ENCODE measurements at regions not wholly inside any gene's neighbourhood (a gene's known extent, or its start where the extent isn't known, plus 50 kb on each side); places are given as distances from the start of the nearest gene placed in this dataset.
"Not testable (repeated sequence)": the region's sequence is repeated elsewhere in the genome, so short reads cannot be mapped to it uniquely, and the experiment has no call there.

DNA sequence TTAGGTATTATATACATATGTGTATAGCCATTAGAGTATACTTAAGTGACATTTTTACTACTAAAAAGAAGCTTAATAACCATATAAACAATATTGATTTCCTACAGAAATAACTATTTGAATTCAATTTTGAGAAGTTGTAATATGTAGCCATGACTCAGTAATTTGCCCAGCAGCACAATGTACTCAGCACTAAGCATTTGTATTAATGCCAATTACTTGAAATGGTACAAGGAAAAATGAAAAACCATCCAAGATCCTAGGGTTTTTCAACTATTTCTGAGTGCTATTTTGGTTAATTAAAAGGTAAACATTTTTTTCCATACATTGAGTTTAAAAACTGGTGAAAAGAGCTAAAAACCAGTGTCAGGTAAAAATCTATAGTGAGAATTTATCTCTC is 324.0 kb downstream of the KCNJ3 start:
- no peak for DNase-seq (ENCODE audit: low read depth)

- DNase-seq (ENCODE audit: low read depth) = no peak
These were observed 323.1 kb downstream of the KCNJ3 start for GRCh38 chr2:155021618-155022017.

DNA sequence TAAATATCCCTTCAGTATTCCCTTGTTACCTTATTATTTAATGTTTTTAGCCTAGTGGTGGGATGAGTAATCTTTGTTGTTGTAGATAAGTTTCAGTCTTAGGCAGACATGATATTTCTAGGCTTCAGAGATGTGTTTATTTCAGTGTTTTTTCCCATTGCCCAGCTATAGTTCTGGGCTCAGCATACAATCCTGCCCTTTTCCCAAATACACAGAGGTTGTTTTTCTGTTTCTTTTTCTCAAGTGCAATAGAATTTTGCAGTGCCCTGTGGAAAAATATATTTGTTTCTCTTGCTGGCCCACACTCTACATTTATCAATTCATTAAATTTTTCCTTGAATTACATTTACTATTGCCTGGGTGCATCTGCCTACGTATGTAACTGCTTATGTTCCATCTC is 321.8 kb downstream of the KCNJ3 start:
- DNase-seq (ENCODE audit: low read depth) = no peak

- no peak for DNase-seq (ENCODE audit: low read depth)
These were observed 312.4 kb downstream of the KCNJ3 start for GRCh38 chr2:155010925-155011324.

DNA sequence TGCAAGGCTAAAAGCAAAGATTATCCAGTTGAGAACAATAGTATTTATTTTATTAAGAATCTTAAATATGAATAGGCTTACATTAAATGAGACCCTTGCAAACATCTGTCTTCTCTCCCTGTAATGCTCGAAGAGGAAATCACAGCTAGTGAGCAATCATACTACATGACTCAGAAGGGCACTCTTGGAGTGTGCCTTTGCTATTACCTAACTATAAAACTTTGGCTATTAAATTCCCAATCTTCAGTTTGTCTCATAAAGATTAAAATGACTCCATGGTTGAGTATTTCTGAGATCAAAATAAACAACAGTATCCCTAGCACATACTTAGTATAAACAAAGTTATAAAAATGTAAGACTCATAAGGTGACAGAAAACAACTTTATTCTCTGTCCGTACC is 296.9 kb downstream of the KCNJ3 start:
- DNase-seq (ENCODE audit: low read depth) = no peak

- no peak for DNase-seq (ENCODE audit: low read depth)
These were observed 294.3 kb downstream of the KCNJ3 start for GRCh38 chr2:154992826-154993225.

- no peak for DNase-seq (ENCODE audit: low read depth)
These were observed 280.2 kb downstream of the KCNJ3 start for GRCh38 chr2:154978710-154979109.

GRCh38 chr2:154978244-154978643 is 279.7 kb downstream of the KCNJ3 start:
- no peak for DNase-seq (ENCODE audit: low read depth)

GRCh38 chr2:154974041-154974440 is 275.5 kb downstream of the KCNJ3 start:
- DNase-seq (ENCODE audit: low read depth) = no peak

GRCh38 chr2:154963511-154963910 is 265.0 kb downstream of the KCNJ3 start:
- DNase-seq (ENCODE audit: low read depth) = no peak

- no peak for DNase-seq (ENCODE audit: low read depth)
These were observed 263.2 kb downstream of the KCNJ3 start for GRCh38 chr2:154961676-154962075.

GRCh38 chr2:154960802-154961583 is 262.5 kb downstream of the KCNJ3 start:
- no peak for DNase-seq (ENCODE audit: low read depth)

DNA sequence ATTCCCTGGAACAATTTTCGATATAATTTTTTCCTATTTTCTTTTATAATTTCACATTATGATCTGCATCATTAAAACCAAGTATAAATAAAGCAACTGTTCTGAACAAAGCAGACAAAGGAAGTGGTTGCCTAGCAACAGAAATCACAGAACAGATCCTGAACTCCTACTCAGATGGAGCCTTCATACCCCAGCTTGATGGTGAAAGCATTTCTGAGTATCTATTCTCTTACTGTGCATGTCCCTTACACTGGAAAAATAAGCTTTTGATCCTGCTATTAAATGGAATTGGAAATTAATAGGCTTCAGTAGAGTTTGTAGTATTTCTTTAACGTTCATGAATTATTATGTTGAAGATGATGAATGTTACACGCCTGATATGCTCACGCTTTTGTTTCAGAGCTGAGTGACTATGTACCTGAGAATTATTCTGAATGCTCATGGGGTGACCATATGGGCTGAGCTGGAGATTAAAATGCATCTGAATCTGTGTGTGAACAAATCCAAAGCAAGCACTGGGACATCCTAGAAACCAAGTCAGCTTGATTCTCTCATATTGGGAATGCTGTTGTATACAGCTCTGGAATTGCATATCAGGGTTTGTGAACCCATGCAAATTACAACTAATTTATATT is 254.0 kb downstream of the KCNJ3 start:
- DNase-seq (ENCODE audit: low read depth) = no peak

DNA sequence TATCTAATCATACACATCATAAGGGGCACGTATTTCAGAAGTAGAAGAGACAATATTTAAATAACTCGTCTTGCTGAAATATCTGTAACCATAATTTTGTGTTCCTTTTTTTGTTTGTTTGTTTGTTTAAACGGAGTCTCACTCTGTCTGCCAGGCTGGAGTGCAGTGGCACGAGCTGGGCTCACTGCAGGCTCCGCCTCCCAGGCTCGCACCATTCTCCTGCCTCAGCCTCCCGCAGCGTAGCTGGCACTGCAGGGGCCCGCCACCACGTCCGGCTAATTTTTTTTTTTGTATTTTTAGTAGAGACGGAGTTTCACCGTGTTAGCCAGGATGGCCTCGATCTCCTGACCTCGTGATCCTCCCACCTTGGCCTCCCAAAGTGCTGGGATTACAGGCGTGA is 248.9 kb downstream of the KCNJ3 start:
- not testable (repeated sequence) for DNase-seq (ENCODE audit: low read depth)

DNA sequence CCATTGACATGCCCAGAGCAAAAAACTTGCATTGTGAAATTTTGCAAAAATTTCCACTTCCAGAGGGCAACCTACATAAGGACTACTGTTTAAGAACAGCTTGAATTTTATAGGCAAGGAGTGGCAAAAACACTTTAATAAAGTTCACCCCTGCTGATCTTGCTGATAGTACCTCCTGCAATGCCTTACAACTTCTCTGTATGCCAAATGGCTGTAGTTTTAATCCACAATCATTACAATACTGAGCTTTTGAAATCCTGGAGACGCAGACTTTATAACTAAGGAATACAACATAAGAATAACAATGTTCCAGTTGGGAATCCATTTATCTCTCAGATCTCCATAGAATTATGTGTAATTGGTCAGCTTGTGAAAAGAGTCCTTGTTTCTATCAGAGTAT is 247.5 kb downstream of the KCNJ3 start:
- no peak for DNase-seq (ENCODE audit: low read depth)

GRCh38 chr2:154941379-154941778 is 242.9 kb downstream of the KCNJ3 start:
- no peak for DNase-seq (ENCODE audit: low read depth)

DNA sequence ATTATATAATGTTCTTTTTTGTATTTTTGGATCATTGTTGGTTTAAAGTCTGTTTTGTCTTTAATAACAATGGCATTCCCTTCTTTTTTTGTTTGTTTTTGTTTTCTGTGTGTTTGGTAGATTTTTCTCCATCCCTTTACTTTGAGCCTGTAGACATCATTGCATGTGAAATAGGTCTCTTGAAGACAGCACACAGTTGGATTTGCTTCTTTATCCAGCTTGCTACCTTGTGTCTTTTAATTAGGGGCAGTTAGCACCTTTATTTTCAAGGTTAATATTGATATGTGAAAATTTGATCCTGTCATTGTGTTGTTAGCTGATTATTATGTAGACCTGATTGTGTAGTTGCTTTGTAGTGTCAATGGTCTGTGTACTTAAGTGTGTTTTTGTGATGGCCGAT is 235.7 kb downstream of the KCNJ3 start:
- no peak for DNase-seq (ENCODE audit: low read depth)

- no peak for DNase-seq (ENCODE audit: low read depth)
These were observed 226.0 kb downstream of the KCNJ3 start for GRCh38 chr2:154924531-154924930.

- no peak for DNase-seq (ENCODE audit: low read depth)
These were observed 216.1 kb downstream of the KCNJ3 start for GRCh38 chr2:154914561-154914960.

GRCh38 chr2:154912215-154912614 is 213.7 kb downstream of the KCNJ3 start:
- DNase-seq (ENCODE audit: low read depth) = no peak

DNA sequence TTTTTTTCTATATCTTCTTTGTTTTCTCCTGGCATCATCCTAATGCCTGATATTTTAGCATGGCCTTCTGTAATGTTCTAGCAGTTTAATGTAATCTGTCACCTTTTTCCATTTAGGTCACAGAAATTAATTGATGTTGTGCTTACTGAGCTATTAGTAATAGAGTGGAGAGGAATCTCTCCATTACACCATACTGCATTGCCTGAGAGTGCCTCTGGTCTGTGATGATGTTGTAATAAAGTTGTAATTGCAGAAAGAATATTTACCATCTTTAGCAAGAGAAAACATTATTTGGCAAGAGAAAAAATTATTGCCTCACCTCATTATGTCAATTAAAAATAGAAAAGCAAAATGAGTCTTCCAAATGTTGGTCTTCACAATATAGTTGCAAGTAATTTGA is 213.2 kb downstream of the KCNJ3 start:
- DNase-seq (ENCODE audit: low read depth) = no peak

DNA sequence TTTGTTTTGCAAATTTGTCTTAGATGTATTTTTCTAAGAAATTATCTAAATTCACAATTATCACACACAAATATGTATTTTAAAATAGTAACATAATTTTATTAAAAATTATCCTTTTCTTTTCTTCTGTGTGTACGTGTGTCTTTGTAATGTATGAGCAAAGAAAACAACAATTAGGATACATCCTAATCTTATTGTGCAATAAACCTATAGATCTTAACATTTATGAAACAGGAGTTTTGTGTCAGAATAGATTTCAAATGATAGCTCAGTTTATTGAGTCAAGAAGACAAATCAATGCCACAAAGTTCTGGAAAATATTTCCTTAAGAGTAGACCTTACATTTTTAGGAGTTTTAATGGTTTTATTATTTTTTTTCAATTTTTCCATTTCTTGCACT is 212.2 kb downstream of the KCNJ3 start:
- DNase-seq (ENCODE audit: low read depth) = no peak

GRCh38 chr2:154908327-154908726 is 209.8 kb downstream of the KCNJ3 start:
- no peak for DNase-seq (ENCODE audit: low read depth)

Data from fibroblast of gingiva (primary cell).